ENCODE measurements at regions not wholly inside any gene's neighbourhood (a gene's known extent, or its start where the extent isn't known, plus 50 kb on each side); places are given as distances from the start of the nearest gene placed in this dataset.

GRCh38 chr1:182183606-182184005 is 122.1 kb upstream of the ZNF648 start:
- H3K36me3 ChIP-seq (ENCODE audit: control insufficient read depth, insufficient read depth, low read length): no peaks in the 10 kb centered on the region
- DNase-seq (ENCODE audit: extremely low read depth, insufficient read length): no peak
- TF ChIP-seq, protein P1, sequence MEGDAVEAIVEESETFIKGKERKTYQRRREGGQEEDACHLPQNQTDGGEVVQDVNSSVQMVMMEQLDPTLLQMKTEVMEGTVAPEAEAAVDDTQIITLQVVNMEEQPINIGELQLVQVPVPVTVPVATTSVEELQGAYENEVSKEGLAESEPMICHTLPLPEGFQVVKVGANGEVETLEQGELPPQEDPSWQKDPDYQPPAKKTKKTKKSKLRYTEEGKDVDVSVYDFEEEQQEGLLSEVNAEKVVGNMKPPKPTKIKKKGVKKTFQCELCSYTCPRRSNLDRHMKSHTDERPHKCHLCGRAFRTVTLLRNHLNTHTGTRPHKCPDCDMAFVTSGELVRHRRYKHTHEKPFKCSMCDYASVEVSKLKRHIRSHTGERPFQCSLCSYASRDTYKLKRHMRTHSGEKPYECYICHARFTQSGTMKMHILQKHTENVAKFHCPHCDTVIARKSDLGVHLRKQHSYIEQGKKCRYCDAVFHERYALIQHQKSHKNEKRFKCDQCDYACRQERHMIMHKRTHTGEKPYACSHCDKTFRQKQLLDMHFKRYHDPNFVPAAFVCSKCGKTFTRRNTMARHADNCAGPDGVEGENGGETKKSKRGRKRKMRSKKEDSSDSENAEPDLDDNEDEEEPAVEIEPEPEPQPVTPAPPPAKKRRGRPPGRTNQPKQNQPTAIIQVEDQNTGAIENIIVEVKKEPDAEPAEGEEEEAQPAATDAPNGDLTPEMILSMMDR (IDR thresholded peaks at IDR 0.05; ENCODE audit: insufficient read depth, low read length, poor library complexity, severe bottlenecking): no peak

DNA sequence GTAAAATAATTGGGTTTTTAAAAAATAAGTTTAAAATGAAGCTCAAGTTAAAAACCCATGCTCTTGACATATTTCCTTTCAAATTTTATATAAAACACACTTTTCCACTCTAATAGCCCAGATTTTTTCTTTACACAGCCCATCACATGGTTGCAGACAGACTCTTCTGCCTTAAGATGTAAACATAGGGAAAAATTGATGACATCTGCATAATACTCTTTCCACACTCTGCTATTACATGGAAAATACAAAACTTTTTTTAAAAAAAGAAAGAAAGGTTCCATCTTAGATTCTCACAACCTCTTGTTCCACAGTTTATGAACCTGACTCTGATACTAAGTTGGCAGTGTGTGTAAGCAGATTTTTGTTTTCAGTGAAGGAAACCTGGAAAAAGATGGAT is 120.8 kb upstream of the ZNF648 start:
- Histone ChIP-seq H3K27me3 (replicated peaks; ENCODE audit: control insufficient read depth, insufficient read depth, low read length) (no peaks in the 10 kb centered on the region), H3K36me3 (ENCODE audit: control insufficient read depth, insufficient read depth, low read length) (no peaks in the 10 kb centered on the region), H3K4me3 (replicated peaks; ENCODE audit: low read depth, low read length) (no peak overlapping the region)
- TF ChIP-seq, protein P1 (IDR thresholded peaks at IDR 0.05; ENCODE audit: insufficient read depth, low read length, poor library complexity, severe bottlenecking): no peak
- DNase-seq (ENCODE audit: extremely low read depth, insufficient read length): no peak

More at GRCh38 chr1:182183606-182184005, 122.1 kb upstream of the ZNF648 start:
- no peak overlapping the region for H3K4me3 ChIP-seq (replicated peaks; ENCODE audit: low read depth, low read length)
- no peaks in the 10 kb centered on the region for H3K27me3 ChIP-seq (replicated peaks; ENCODE audit: control insufficient read depth, insufficient read depth, low read length)

DNA sequence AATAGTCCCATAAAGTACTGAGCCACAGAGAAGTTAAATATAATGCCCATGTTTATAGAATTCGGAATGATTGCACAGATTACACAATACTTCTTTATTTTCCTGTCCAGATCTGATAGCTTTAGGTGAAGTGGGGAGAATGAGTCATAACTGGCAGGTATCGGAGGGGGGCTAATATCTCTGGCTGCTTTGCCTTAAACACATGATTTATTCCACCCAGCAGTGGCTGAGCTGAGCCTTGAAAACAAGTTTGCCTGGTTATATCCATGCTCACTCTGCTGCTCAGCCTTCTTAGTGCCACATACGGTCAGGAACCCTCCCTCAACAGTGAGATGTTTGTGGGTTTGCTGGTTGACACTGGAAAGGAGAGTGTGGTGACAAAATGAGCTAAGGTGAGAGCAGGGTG is 119.7 kb upstream of the ZNF648 start:
- DNase-seq (ENCODE audit: extremely low read depth, insufficient read length): no peak
- TF ChIP-seq, protein P1 (IDR thresholded peaks at IDR 0.05; ENCODE audit: insufficient read depth, low read length, poor library complexity, severe bottlenecking): no peak
- H3K27me3 ChIP-seq (replicated peaks; ENCODE audit: control insufficient read depth, insufficient read depth, low read length): no peaks in the 10 kb centered on the region

GRCh38 chr1:182175361-182175931 is 113.9 kb upstream of the ZNF648 start:
- no peak for DNase-seq (ENCODE audit: extremely low read depth, insufficient read length)
- TF ChIP-seq, protein P1 (IDR thresholded peaks at IDR 0.05; ENCODE audit: insufficient read depth, low read length, poor library complexity, severe bottlenecking): no peak
- no peaks in the 10 kb centered on the region for H3K36me3 ChIP-seq (ENCODE audit: control insufficient read depth, insufficient read depth, low read length)
- no peaks in the 10 kb centered on the region for H3K27me3 ChIP-seq (replicated peaks; ENCODE audit: control insufficient read depth, insufficient read depth, low read length)
- no peak overlapping the region for H3K4me3 ChIP-seq (replicated peaks; ENCODE audit: low read depth, low read length)

More for the DNA sequence above, 119.7 kb upstream of the ZNF648 start:
- H3K36me3 ChIP-seq (ENCODE audit: control insufficient read depth, insufficient read depth, low read length): no peaks in the 10 kb centered on the region
- no peak overlapping the region for H3K4me3 ChIP-seq (replicated peaks; ENCODE audit: low read depth, low read length)

GRCh38 chr1:182174513-182174855 is 113.0 kb upstream of the ZNF648 start:
- H3K4me3 ChIP-seq (replicated peaks; ENCODE audit: low read depth, low read length): no peak overlapping the region
- no peaks in the 10 kb centered on the region for H3K27me3 ChIP-seq (replicated peaks; ENCODE audit: control insufficient read depth, insufficient read depth, low read length)
- no peaks in the 10 kb centered on the region for H3K36me3 ChIP-seq (ENCODE audit: control insufficient read depth, insufficient read depth, low read length)
- TF ChIP-seq, protein P1 (IDR thresholded peaks at IDR 0.05; ENCODE audit: insufficient read depth, low read length, poor library complexity, severe bottlenecking): no peak
- no peak for DNase-seq (ENCODE audit: extremely low read depth, insufficient read length)
